ENCODE measurements at regions not wholly inside any gene's neighbourhood (a gene's known extent, or its start where the extent isn't known, plus 50 kb on each side); places are given as distances from the start of the nearest gene placed in this dataset.

GRCh38 chrX:87167841-87168240 lies 349.8 kb upstream of the KLHL4 start:
- DNase-seq (ENCODE audit: low read depth in 1 of 2, low spot score in 2 of 2) (no peak), FAIRE-seq (no peak)
- Histone ChIP-seq H3K23me2 (ENCODE audit: low read depth, low read length) (no peaks in the 10 kb centered on the region), H3K4ac (replicated peaks; ENCODE audit: insufficient read length, low read depth, low read length) (no peak overlapping the region), H3K9me3 (ENCODE audit: insufficient read depth in 2 of 2, low read depth in 1 of 2, low read length in 1 of 2) (peaks cover 7 to 11% of the 10 kb centered on the region in 2 experiments; a peak in 1 of 4 replicates), H3K79me1 (ENCODE audit: low read depth, low read length) (no peaks in the 10 kb centered on the region), H4K91ac (replicated peaks; ENCODE audit: insufficient read length, low read length) (no peak overlapping the region), H2BK5ac (ENCODE audit: low read depth, low read length) (no peak overlapping the region), H3K56ac (replicated peaks; ENCODE audit: insufficient read length, low read depth, low read length) (no peak overlapping the region), H2BK120ac (replicated peaks; ENCODE audit: low read depth, low read length) (no peak overlapping the region), H3K9ac (replicated peaks in 1 of 4; ENCODE audit: extremely low read depth in 1 of 4, low read depth in 3 of 4, low read length in 3 of 4) (no peak overlapping the region), H4K20me1 (replicated peaks in 1 of 2; ENCODE audit: control insufficient read depth in 1 of 2, insufficient read depth in 2 of 2, low read length in 2 of 2) (no peaks in the 10 kb centered on the region), H3K4me2 (ENCODE audit: insufficient read depth in 1 of 2, low read depth in 2 of 2, low read length in 2 of 2) (no peak overlapping the region), H3K27ac (ENCODE audit: low read depth, low read length) (no peak overlapping the region), H2AFZ (ENCODE audit: low read length) (no peak overlapping the region), H3K4me3 (ENCODE audit: extremely low read depth in 1 of 4, insufficient read depth in 2 of 4, low read depth in 3 of 4, low read length in 4 of 4) (no peak overlapping the region), H3K79me2 (ENCODE audit: control insufficient read depth in 1 of 2, insufficient read depth in 2 of 2, low read length in 2 of 2) (no peaks in the 10 kb centered on the region), H3K14ac (ENCODE audit: insufficient read length) (no peak overlapping the region), H3K36me3 (ENCODE audit: control insufficient read depth in 2 of 4, insufficient read depth in 4 of 4, low read length in 3 of 4) (no peaks in the 10 kb centered on the region; a peak in 1 of 8 replicates), H3K23ac (ENCODE audit: insufficient read length) (no peak overlapping the region), H4K5ac (ENCODE audit: insufficient read length, low read depth, low read length) (no peak overlapping the region), H3K4me1 (replicated peaks in 1 of 4; ENCODE audit: control insufficient read depth in 3 of 4, insufficient read depth in 4 of 4, low read length in 3 of 4) (no peaks in the 10 kb centered on the region), H2BK15ac (ENCODE audit: low read length) (no peak overlapping the region), H4K8ac (ENCODE audit: extremely low read depth, insufficient read depth, low read length) (no peak overlapping the region), H3K27me3 (replicated peaks in 1 of 4; ENCODE audit: control insufficient read depth in 3 of 4, extremely low read depth in 1 of 4, insufficient read depth in 3 of 4, low read length in 3 of 4) (no peaks in the 10 kb centered on the region), H2BK12ac (ENCODE audit: low read depth, low read length) (no peak overlapping the region), H2BK20ac (ENCODE audit: low read length) (no peak overlapping the region), H2AK5ac (ENCODE audit: low read depth, low read length) (no peak overlapping the region), H3K18ac (ENCODE audit: extremely low read depth, low read length) (no peak overlapping the region; the same call in 1 of the 2 replicates)
- POLR2A ChIA-PET (ENCODE audit: partially characterized antibody) = no interaction called here
- TF ChIP-seq, protein P1, sequence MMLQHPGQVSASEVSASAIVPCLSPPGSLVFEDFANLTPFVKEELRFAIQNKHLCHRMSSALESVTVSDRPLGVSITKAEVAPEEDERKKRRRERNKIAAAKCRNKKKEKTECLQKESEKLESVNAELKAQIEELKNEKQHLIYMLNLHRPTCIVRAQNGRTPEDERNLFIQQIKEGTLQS (IDR thresholded peaks at IDR 0.05; ENCODE audit: insufficient read depth, low read depth, low read length) = no peak
- TF ChIP-seq RXRA (IDR thresholded peaks at IDR 0.05; ENCODE audit: insufficient read depth, low read depth, low read length) (no peak), CTCF (IDR thresholded peaks at IDR 0.05; ENCODE audit: control extremely low read depth in 1 of 3, insufficient read depth in 1 of 3, low read depth in 1 of 3, low read length in 3 of 3) (no peak)
- CTCF ChIA-PET (ENCODE audit: partially characterized antibody) = no interaction called here
